GM19351 (cell line): ENCODE measurements at regions not wholly inside any gene's neighbourhood (a gene's known extent, or its start where the extent isn't known, plus 50 kb on each side); places are given as distances from the start of the nearest gene placed in this dataset.
"Not testable (repeated sequence)": the region's sequence is repeated elsewhere in the genome, so short reads cannot be mapped to it uniquely, and the experiment has no call there.

ENCODE experiments used
- ATAC-seq: cut with Tn5 transposase; IDR thresholded peaks from one replicate; pipeline ENCODE4 v1.9.1; 2021; ENCODE audit warnings: mild to moderate bottlenecking, moderate library complexity; ENCODE audit not compliant: unreplicated experiment

DNA sequence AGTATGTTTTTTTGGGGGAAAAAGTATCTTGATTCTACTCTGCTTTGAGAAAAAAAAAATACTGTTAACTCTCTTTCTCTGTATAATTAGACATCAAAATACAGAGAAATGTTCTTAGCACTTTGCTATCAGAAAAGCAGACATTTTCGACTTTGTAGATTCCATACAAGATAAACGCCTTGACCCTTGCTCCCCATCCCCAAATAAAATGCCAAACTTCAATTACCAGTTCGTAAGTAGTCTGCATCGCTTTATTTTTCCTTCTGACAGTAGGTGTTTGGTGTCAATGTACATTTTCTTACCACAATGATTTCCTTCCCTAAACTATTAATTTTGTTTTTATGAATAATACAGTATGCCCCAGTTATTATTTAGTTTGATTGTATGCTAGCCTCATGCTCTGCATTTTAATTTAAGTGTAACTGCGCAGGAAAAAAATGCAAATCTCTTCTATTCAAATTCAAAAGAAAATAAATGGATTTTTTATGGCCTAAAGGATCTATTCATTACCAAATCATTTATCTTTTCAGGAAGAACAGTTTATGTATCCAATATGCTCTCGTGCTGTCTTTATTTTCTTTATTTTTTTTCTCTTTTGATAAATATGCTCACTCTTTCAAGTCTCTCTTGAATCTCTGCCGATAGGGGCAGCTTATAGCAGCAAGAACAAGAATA lies 84.8 kb upstream of the ZNF217 start:
- no peak for ATAC-seq

DNA sequence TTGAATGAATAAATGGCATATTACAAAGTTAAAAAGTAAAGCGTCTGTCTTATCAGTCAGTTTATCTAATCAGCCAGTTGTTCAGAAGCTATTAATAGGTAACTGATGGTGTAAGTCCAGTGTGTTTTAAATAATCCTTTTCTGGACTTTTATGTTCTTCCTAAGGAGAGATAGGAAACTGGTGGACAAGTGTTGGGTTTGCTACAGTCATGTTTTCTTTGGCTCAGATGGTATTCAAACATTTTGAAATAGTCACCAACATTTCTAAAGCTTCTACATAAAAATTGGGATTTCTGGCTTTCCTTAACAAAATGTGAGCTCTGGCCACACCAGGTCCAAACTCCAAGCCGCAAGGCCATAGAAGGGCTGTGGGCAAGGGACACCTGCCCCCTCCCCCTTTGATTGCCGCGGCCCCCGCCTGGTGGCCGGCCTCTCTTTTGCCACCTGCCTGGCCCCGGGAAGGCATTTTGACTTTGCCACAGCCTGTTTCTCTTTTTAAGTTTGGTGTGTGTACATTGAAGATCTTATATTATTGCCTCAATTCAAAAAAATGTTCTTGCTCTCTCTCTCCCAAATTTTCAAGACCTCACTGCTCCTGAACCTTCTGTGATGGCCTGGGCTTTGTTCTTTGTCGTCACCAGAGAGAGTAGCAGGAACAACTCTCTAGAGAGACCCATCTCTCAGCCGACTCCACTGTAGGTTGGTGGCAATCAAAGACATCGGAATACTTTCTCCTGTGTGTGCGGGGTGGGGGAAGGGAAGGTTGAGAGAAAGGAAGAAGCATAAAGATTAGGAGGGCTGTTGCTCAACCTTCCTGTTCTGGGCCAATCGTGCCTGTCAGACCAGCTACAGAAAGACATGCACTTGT lies 84.0 kb upstream of the ZNF217 start:
- ATAC-seq = no peak

DNA sequence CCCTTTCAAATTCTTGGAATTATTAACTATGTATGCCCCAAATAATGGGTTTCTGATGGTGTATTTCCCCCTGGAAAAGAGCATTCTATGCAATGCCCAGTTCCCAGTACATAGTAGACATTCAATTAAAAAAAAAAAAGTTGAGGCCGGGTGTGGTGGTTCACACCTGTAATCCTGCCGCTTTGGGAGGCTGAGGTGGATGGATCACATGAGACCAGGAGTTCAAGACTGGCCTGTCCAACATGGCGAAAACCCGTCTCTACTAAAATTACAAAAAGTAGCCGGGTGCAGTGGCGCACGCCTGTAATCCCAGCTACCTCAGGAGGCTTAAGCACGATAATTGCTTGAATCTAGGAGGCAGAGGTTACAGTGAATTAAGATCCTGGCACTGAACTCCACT lies 83.3 kb upstream of the ZNF217 start:
- no peak for ATAC-seq

DNA sequence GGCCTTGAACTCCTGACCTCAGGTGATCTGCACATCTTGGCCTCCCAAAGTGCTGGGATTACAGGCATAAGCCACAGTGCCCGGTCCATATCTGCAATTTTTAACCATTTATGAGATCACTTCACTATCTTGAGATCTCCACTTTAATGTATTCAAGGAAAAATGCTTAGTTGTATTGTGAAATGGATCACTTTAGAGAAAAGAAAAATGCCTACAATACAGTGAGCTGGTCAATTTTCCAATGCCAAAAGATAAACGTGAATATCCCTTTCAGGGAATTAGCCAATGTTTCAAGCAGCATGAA lies 82.8 kb upstream of the ZNF217 start:
- ATAC-seq = no peak

DNA sequence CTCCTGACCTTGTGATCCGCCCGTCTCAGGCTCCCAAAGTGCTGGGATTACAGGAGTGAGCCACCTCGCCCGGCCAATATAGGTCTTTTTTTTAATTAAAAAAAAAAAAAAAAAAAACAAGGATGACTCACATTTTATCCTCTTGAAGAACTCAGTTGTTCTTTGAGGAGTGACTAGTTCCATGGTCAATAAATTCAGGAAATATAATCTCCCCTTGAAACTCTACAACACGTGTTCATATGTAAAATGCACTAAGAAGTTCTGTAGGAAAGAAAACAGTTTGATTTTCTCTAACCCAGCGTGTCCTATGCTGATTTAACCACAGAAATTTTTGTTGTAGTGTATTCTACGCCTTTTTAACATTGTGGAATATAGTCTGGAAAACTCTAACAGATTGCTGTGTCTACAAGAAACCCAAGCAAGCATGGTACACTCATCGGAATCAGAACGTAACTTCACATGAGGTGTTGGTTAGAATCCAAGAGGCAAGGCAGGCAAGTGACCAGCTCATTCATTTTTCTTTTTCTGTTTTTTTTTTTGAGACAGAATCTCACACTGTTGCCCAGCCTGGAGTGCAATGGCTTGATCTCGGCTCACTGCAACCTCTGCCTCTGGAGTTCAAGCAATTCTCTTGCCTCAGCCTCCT lies 79.0 kb upstream of the ZNF217 start:
- ATAC-seq = no peak

DNA sequence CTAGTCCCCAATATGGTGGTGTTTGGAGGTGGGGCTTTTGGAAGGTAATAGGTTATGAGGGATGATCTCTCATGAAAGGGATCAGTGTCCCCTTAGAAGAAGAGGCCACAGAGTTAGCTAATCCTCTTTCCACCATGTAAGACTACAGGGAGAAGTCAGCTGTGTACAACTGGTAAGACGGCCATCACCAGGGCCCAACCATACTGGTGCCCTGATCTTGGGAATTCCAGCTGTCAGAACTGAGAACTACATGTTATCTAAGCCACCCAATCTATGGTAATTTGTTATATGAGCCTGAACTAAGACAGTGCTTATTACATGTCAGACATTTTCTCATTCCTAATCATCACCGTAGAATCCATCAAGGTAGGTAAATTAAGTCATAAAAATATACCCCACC lies 77.7 kb upstream of the ZNF217 start:
- ATAC-seq = no peak

DNA sequence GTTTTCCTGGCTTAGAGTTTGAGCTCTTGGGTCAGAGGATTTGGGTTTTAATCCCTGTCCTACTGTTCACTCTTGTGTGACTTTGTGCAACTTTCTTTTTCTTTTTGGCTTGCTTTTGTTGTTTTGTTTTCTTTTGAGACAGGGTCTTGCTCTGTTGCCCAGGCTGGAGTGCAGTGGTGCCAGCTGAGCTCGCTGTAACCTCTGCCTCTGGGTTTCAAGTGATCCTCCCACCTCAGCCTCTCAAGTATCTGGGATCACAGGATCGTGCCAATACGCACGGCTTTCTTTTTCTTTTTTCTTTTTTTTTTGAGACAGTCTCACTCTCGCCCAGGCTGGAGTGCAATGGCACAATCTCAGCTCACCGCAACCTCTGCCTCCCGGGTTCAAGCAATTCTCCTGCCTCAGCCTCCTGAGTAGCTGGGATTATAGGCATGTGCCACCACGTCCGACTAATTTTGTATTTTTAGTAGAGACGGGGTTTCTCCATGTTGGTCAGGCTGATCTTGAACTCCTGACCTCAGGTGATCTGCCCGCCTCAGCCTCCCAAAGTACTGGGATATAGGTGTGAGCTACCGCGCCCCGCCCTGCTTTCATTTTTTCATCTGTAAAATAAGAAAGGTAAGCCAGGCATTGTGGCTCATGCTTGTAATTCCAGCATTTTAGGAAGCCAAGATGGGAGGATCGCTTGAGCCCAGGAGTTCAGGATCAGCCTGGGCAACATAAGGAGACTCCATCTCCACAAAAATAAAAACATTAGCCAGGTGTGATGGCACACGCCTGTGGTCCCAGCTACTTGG lies 76.1 kb upstream of the ZNF217 start:
- ATAC-seq = not testable (repeated sequence)

DNA sequence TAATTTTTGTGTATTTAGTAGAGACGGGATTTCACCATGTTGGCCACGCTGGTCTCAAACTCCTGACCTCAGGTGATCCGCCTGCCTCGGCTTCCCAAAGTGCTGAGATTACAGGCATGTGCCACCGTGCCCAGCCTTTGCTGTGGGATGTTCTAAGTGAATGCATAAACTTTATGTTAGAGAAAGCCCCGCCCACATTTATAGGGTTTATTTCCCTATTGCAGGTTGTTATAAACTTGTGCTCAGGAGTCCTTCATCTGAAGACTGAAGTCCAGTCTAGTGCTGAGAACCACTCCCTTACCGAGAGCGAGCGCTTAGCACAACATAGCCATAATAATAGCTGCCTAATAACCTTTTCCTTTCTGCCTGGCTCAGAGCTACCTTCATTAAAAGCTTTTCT lies 75.4 kb upstream of the ZNF217 start:
- no peak for ATAC-seq

DNA sequence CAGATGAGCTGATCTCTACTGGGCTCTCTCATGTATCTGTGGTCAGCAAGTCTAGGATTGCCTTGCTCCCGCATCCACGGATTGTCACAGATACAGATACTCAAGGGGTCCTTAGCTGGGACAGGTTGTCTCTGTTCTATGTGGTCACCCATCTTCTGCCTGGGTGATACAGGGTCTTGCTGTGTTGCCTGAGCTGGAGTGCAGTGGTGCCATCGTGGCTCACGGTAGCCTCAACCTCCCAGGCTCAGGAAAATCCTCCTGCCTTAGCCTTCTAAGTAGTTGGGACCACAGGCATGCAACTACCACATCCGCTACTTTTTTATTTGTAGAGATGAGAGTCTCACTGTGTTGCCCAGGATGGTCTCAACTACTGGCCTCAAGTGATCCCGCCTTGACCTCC lies 72.5 kb upstream of the ZNF217 start:
- no peak for ATAC-seq

DNA sequence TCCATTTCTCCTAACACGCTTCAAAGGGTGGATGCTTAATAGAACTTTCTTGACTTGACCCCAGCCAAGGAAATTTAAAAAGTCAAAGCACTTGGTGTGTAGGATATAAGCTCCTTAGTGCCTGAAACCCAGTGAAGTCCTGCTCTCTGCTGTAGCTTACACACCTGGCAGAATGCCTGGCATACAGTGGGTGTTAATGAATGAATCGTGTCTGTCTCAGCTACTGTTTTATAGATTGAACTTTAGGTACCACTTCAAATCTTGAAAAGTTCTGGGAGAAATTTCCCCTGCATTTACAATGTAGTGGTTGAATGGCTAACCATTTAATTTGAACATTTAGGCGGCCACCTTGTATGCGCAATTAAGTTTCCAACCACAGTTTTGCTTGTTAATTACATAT lies 70.5 kb upstream of the ZNF217 start:
- ATAC-seq = no peak

DNA sequence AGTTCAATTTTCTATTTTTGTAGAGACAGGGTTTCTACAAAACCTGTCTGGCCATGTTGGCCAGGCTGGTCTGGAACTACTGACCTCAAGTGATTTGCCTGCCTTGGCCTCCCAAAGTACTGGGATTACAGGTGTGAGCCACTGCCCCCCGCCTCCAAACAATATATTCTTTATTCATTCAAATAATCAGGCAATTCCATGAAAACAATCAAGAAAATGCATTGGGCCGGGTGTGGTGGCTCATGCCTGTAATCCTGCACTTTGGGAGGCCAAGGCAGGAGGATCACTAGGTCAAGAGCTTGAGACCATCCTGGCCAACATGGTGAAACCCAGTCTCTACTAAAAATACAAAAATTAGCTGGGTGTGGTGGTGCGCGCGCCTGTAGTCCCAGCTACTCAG lies 69.9 kb upstream of the ZNF217 start:
- ATAC-seq = not testable (repeated sequence)

DNA sequence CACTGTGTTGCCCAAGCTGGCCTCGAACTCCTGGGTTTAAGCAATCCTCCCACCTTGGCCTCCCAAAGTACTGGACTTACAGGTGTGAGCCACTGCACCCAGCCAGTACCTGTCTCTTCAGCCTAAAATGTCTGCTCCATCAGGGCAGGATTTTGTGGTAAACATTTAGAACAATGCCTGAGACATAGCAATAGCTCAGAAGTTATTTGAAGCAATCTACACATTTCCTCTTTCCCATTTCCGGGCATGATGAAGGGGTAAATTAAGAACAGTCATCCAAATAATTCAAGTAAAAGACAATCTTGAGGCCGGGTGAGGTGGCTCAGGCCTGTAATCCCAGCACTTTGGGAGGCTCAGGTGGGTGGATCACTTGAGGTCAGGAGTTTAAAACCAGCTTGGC lies 69.0 kb upstream of the ZNF217 start:
- no peak for ATAC-seq

DNA sequence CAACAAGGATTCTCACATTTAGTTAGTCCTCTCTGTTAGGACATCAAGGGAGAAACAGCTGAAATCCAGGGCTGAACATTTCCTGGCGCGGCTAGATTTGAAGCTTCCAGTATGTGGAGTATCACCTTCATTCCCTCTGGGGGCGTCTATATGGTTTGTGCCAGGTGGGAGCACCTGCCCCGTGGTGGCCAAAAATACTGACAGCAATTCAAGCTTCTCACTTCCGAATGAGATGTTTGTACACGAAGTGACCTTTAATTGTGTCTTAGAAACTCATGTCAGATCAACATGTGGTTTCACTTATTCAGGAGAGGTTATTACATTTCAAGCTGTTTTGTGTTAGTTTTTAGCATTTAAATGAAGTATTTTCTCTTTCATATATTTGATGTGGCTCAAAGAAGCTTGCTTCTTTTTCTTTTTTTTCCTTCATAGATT lies 67.3 kb upstream of the ZNF217 start:
- peak; percentile 51 for ATAC-seq

DNA sequence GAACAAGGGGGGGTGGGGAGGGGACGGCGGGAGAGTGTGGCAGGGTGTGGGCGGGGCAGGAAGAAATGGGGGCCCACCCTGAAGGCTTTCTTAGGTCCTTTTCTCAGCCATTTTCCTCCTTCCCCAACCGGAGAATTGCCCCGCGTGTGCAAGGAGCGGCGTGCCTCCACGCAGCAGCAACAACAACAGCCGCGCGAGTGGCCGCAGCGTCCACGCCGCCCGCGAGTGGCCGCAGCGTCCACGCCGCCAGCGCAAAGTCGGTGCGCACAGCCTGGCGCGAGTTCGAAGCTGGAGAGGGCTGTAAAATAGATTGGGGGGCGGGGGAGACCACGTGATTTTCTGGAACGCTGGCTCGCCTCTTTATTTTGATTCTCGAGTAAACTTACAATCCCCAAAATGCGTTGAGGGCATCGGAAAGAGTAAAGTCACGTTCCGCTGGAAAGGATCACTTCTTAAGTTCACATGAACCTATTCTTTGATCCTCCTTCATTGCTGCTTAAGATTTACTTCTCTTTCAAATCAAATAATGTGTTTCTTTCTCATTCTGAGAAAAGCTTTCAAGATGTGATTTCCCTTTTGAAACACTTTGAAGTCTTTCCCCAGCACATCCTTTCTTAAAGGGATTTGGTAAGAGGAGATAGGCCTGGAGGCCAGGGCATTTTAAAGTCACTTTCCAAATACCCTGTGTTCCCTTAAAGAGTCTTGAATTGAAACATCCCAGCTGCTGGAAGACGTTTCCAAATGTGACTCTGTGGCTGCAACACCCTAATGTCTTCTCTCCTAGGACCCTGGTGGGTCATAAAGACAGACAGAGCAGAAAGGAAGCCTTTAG lies 66.7 kb upstream of the ZNF217 start:
- no peak for ATAC-seq

DNA sequence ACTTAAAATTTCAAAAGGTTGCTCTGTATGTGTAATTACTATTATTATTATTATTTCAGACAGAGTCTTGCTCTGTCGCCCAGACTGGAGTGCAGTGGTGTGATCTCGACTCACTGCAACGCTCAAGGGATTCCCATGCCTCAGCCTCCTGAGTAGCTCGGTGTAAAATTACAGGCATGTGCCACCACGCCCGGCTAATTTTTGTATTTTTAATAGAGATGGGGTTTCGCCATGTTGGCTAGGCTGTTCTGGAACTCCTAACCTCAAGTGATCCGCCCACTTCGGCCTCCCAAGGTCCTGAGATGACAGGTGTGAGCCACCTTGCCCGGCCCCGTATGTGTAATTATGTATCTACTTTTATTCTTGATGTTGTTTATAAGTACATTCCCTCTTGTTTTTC lies 65.3 kb upstream of the ZNF217 start:
- ATAC-seq = no peak

DNA sequence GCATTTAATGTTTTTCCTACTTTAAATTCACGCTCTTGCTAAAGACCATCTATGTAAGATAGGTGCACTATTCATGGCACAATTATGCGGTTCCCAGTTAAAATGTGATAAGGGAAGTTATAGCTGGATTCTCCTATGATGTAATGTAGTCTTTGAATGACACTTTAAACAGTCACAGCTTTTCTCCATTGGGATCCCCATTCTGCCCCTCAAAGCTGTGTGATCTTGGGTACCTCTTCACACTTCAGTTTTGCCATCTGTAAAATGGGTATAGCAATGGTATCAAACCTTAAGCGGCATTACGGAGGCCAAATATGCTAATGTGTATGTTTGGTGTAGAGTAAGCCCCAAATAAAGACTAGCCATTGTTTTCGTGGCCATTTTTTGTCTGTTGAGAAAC lies 64.7 kb upstream of the ZNF217 start:
- no peak for ATAC-seq

DNA sequence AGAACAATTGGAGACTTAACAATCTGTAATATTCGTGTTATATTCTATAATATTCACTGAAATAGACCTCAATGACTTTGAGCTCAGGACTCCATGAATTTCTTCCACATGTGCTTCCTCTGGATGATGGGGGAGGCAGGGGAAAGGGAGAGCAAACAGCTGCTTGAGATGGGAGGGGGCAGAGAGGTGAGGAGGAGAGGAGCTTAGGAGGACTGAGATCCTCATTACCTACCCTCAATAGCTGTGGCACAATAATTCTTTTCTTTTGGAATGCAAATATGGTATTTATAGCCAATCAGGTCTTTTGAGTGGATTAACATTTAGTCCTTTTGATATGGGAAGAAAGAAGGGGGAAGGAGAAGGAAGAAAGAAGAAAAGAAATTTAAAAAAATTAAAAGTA lies 64.1 kb upstream of the ZNF217 start:
- ATAC-seq = no peak

DNA sequence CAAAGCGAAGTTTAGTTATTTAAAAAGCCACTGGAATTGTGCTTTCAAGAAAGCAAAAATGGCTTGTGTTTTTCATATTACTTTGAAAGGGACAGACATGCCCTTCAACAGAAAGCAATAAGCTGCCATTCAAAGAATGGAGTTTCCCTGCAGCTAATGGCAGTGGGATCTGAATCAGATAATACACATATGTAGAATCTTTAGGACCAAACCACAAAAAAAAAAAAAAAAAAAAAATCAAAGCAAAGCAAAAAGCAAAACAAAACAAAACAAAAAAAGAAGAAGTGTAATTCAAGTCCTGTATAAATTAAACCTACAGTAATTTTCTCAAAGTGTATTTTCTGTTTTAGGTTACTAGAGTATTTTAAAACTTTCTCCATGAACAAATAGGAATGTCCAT lies 63.6 kb upstream of the ZNF217 start:
- no peak for ATAC-seq

DNA sequence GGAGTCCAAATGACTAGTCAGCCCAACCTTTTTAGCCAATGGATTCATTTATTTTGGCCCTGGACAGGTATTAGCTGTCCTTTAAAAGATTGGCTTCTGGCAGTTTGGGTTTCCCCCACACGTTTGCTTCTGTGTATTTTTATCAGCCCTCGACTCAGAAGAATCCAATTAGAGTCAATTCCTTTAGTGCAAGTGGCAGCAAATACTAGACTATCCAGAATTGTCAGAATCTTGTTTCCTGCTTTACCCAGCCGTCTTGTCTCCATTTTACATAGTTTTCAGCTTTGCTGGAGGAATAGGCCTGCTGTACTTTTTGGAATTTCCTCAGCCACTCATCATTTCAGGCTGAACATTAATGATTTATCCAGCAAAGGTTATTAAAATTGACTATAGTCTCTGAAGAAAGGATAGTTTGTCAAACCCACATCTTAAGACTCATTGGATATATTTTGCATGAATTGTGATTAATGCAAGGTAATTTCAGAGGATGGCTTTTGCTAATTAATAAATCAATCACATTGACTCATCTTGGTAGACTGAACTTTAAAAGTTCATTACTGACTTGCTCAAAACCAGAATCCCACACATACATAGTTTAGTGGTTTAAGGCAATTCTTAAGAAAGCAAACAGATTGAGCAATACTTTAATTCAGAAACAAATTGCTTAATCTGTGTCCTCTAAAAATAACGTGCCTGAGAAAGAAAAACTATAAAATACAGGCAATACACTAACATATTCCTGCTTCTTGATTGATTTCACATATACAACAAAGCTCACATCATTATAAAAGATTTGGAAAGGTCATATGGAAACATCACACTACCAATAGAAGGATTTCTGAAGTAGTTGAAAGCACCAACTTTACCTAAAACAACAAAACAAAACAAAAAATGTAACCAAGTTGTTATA lies 62.9 kb upstream of the ZNF217 start:
- ATAC-seq = no peak
